IMR-90 (cell line): ENCODE measurements at regions not wholly inside any gene's neighbourhood (a gene's known extent, or its start where the extent isn't known, plus 50 kb on each side); places are given as distances from the start of the nearest gene placed in this dataset.

ENCODE experiments used
- ATAC-seq: fragments of 200-7000 bp; cut with Tn5 transposase; 2 replicates; pipeline ENCODE4 v1.9.1; 2020; ENCODE audit warnings: low read depth, mild to moderate bottlenecking, moderate library complexity
- BruUV-seq: library from RNA; stranded (reverse); fragments of 400-500 nt; replicated peaks from 2 replicates; lab custom pipeline; 2021; lab: Mats Ljungman, UMichigan
- CTCF ChIA-PET: fragments of 300-600 bp; formaldehyde crosslinking; extraction: SDS; loops from one replicate; lab custom pipeline; 2021; ENCODE audit warnings: antibody characterized with exemption; lab: Yijun Ruan, JAX
- POLR2A ChIA-PET: fragments of 300-600 bp; sonication (Branson Sonifier 250); formaldehyde crosslinking; loops from one replicate; lab custom pipeline; 2022; ENCODE audit warnings: antibody characterized with exemption; ENCODE audit not compliant: unreplicated experiment; lab: Charles Lee
- DNase-seq: peaks from one replicate; pipeline ENCODE4 v3.0.0; 2013
- H2AFZ ChIP-seq: replicated peaks from 2 replicates; pipeline ENCODE3; 2013; ENCODE audit warnings: low read length, mild to moderate bottlenecking; ENCODE audit not compliant: poor library complexity
- H2AK5ac ChIP-seq: 2 replicates; pipeline ENCODE4 v1.6.1; 2013; ENCODE audit warnings: low read depth, low read length, inconsistent platforms
- H2AK9ac ChIP-seq: replicated peaks from 2 replicates; pipeline ENCODE3; 2013; ENCODE audit warnings: mild to moderate bottlenecking, low read depth, low read length, moderate library complexity; ENCODE audit not compliant: poor library complexity
- H2BK120ac ChIP-seq: 2 replicates; pipeline ENCODE4 v1.6.1; 2013; ENCODE audit warnings: low read depth, low read length, inconsistent platforms
- H2BK15ac ChIP-seq: 3 replicates; pipeline ENCODE4 v1.6.1; 2013; ENCODE audit warnings: low read depth, low read length, inconsistent platforms
- H2BK20ac ChIP-seq: 2 replicates; pipeline ENCODE4 v1.6.1; 2013; ENCODE audit warnings: low read depth, mild to moderate bottlenecking, inconsistent platforms, low read length, moderate library complexity
- H2BK5ac ChIP-seq: 2 replicates; pipeline ENCODE4 v1.6.1; 2013; ENCODE audit warnings: mild to moderate bottlenecking, low read depth, low read length, inconsistent platforms; ENCODE audit not compliant: poor library complexity, severe bottlenecking
- H3K14ac ChIP-seq: replicated peaks from 2 replicates; pipeline ENCODE4 v1.6.1; 2013; ENCODE audit warnings: low read depth, low read length, inconsistent platforms
- H3K18ac ChIP-seq: 2 replicates; pipeline ENCODE4 v1.6.1; 2013; ENCODE audit warnings: low read depth, low read length, control low read depth
- H3K23ac ChIP-seq: 2 replicates; pipeline ENCODE4 v1.6.1; 2013; ENCODE audit warnings: low read depth, low read length, inconsistent platforms
- H3K27ac ChIP-seq: 2 replicates; pipeline ENCODE4 v1.5.1; 2013; ENCODE audit warnings: mild to moderate bottlenecking, control low read depth, low read length; ENCODE audit not compliant: insufficient read depth
- H3K27me3 ChIP-seq: 2 replicates; pipeline ENCODE4 v1.6.1; 2013; ENCODE audit warnings: low read length; ENCODE audit not compliant: control insufficient read depth, insufficient read depth
- H3K36me3 ChIP-seq: 2 replicates; pipeline ENCODE4 v1.6.1; 2013; ENCODE audit warnings: low read length, mixed read lengths; ENCODE audit not compliant: control insufficient read depth, insufficient read depth
- H3K4ac ChIP-seq: 2 replicates; pipeline ENCODE4 v1.6.1; 2013; ENCODE audit warnings: low read depth, low read length, inconsistent platforms
- H3K4me1 ChIP-seq: 2 replicates; pipeline ENCODE4 v1.6.1; 2013; ENCODE audit warnings: low read length, mixed read lengths; ENCODE audit not compliant: control insufficient read depth, insufficient read depth
- H3K4me2 ChIP-seq: 2 replicates; pipeline ENCODE4 v1.6.1; 2013; ENCODE audit warnings: low read depth, mild to moderate bottlenecking, control low read depth, low read length, moderate library complexity
- H3K4me3 ChIP-seq: 2 replicates; pipeline ENCODE4 v1.5.1; 2013; ENCODE audit warnings: low read depth, mild to moderate bottlenecking, control low read depth, low read length, moderate library complexity; ENCODE audit not compliant: insufficient read depth
- H3K56ac ChIP-seq: 2 replicates; pipeline ENCODE4 v1.6.1; 2013; ENCODE audit warnings: low read length, inconsistent platforms; ENCODE audit not compliant: insufficient read depth; ENCODE audit errors: extremely low read depth
- H3K79me1 ChIP-seq, 2 experiments: 2 replicates each; pipeline ENCODE4 v1.6.1; 2013; ENCODE audit warnings: low read length in 2 of 2, inconsistent platforms in 1 of 2, low read depth in 1 of 2
- H3K9ac ChIP-seq: 2 replicates; pipeline ENCODE4 v1.6.1; 2013; ENCODE audit warnings: low read depth, low read length, control low read depth
- H3K9me1 ChIP-seq: 2 replicates; pipeline ENCODE4 v1.6.1; 2013; ENCODE audit warnings: low read length, inconsistent platforms; ENCODE audit not compliant: insufficient read depth
- H3K9me3 ChIP-seq: 2 replicates; pipeline ENCODE4 v1.6.1; 2013; ENCODE audit warnings: low read length; ENCODE audit not compliant: control insufficient read depth, insufficient read depth
- H4K20me1 ChIP-seq: 2 replicates; pipeline ENCODE4 v1.6.1; 2013; ENCODE audit warnings: low read length, inconsistent platforms; ENCODE audit not compliant: insufficient read depth
- H4K5ac ChIP-seq: 2 replicates; pipeline ENCODE4 v1.6.1; 2013; ENCODE audit warnings: mild to moderate bottlenecking, low read depth, low read length, control low read depth
- H4K8ac ChIP-seq, 2 experiments: 2 replicates each; pipeline ENCODE4 v1.6.1; 2013; ENCODE audit warnings: low read depth in 2 of 2, low read length in 2 of 2, control low read depth in 1 of 2, inconsistent platforms in 1 of 2
- H4K91ac ChIP-seq: 2 replicates; pipeline ENCODE4 v1.6.1; 2013; ENCODE audit warnings: low read depth, low read length, inconsistent platforms; ENCODE audit not compliant: insufficient read depth
- CHD1 ChIP-seq: IDR thresholded peaks from 2 replicates; pipeline ENCODE4 v1.6.1; 2012; ENCODE audit warnings: low read depth, low read length, improper control_type of control experiment
- FOS ChIP-seq: fragments of 150-350 bp; IDR thresholded peaks from 2 replicates; pipeline ENCODE4 v1.6.1; 2016; ENCODE audit warnings: low read depth, low read length
- RCOR1 ChIP-seq: IDR thresholded peaks from 2 replicates; pipeline ENCODE4 v1.6.1; 2012; ENCODE audit warnings: mild to moderate bottlenecking, low read length, improper control_type of control experiment; ENCODE audit not compliant: insufficient replicate concordance
- WGBS, 2 experiments: methylation state at CpG; one replicate each; pipeline versions ENCODE4 v1.1.5 to v1.1.7; 2013; ENCODE audit warnings: missing lambda C conversion rate in 2 of 2; ENCODE audit not compliant: insufficient read length in 1 of 2; ENCODE audit errors: extremely low coverage in 2 of 2; 5-methylcytosine and 5-hydroxymethylcytosine counted together
- dilution Hi-C: fragments of 300-500 bp; cut with HindIII; formaldehyde crosslinking; loops from one replicate; pipeline ENCODE4 v1.14.3; 2018; ENCODE audit warnings: low sequenced_read_pairs; ENCODE audit not compliant: unreplicated experiment
- in situ Hi-C: fragments of 300-500 bp; cut with MboI; formaldehyde crosslinking; loops from 3 replicates; pipeline ENCODE4 v1.14.3; 2019; ENCODE audit warnings: low sequenced_read_pairs, inconsistent platforms, mixed read lengths
- intact Hi-C: fragments of 100-400 bp; cut with micrococcal nuclease; formaldehyde crosslinking; loops from 2 replicates; pipeline ENCODE4 v1.10.0; 2022

DNA sequence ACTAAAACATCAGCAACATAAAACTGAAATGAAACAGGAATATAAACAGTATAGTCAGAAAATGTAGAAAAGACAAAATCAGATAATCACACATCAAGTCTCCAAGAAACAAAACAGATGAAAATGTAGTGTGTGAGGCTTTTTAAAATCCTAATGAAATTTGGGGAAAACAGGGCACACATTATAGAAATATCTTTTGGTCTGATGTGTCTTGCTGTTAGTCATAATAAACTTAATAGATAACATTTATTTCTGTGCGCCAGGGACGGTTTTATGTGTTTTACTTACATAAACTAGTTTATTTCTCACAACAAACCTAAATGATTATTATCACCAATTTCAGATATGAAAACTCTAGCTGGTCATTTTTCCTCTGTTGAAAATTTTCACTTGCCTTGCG is 293.9 kb upstream of the GATB start:
- DNase-seq = no peak
- CTCF ChIA-PET = no interaction called here
- Histone ChIP-seq H3K9me3 (0 out of 2 replicates have a peak, but pooled peaks cover 2% of the 10 kb centered on the region), H3K4me3 (no peak overlapping the region), H2AK9ac (no peak overlapping the region), H4K5ac (no peak overlapping the region), H3K56ac (no peak overlapping the region), H4K20me1 (no peaks in the 10 kb centered on the region), H2BK15ac (no peak overlapping the region), H2BK120ac (no peak overlapping the region), H3K27me3 (no peaks in the 10 kb centered on the region), H3K14ac (no peak overlapping the region), H2BK20ac (no peak overlapping the region), H3K9ac (no peak overlapping the region), H2BK5ac (no peak overlapping the region), H3K36me3 (no peaks in the 10 kb centered on the region), H3K4me1 (peaks cover 2% of the 10 kb centered on the region; the same call in 1 of the 2 replicates), H4K8ac (no peak overlapping the region), H3K18ac (no peak overlapping the region), H3K79me1 (no peaks in the 10 kb centered on the region), H4K91ac (no peak overlapping the region), H3K9me1 (no peaks in the 10 kb centered on the region; the same call in 1 of the 2 replicates), H3K4me2 (no peak overlapping the region), H3K27ac (no peak overlapping the region), H3K4ac (no peak overlapping the region), H2AK5ac (no peak overlapping the region), H3K23ac (no peak overlapping the region), H2AFZ (no peak overlapping the region)
- dilution Hi-C loops (no loop called here), intact Hi-C loops (no loop called here), in situ Hi-C loops (no loop called here)
- no TSS peak for BruUV-seq
- WGBS, 2 experiments = no CpG with 5 or more reads among the region's 3 CpGs
- ATAC-seq = no peak
- POLR2A ChIA-PET = no interaction called here
- TF ChIP-seq CHD1 (no peak), RCOR1 (no peak), FOS (no peak)
